ENCODE measurements at regions not wholly inside any gene's neighbourhood (a gene's known extent, or its start where the extent isn't known, plus 50 kb on each side); places are given as distances from the start of the nearest gene placed in this dataset.

DNA sequence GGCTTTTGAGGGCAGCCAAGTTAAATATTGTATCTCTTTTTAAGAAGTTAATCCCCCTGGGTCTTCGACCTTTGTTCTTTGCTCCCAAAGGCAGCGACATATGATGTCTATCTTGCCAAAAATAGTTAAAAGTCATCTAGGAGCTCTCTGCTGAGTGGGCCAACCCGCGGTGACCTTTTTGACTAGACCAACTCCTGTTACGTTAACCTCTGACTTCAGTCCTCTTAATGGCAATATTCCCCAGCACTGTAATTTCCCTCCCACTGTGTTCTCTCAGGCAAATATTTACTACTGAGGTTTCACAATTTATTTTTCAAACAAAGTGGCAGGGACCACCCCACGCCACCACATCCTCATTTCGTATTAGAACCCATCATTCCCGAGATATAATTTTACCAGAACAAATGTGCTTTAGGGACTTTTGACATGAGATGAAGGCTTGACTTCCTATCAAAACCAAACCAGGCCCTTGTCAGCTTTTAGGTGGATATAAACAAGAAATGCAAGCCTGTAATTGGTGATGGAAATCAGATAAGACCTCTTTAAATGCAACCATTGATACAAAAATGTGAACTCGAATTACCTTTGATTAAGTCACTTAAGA lies 764.7 kb downstream of the SATB2 start:
- H3K9me3 ChIP-seq (ENCODE audit: control insufficient read depth, insufficient read depth, low read depth, low read length), result no peaks in the 10 kb centered on the region
- TF ChIP-seq TRIM28 (IDR thresholded peaks at IDR 0.05; ENCODE audit: borderline replicate concordance, low read length) (peak; percentile 71; the same call in 1 of the 2 replicates), PBX3 (CRISPR knock-in tag; IDR thresholded peaks at IDR 0.05) (no peak), FEZF1 (tag by site-specific recombination; IDR thresholded peaks at IDR 0.05) (0 out of 2 replicates have a peak, but pooled peaks have one; percentile 34), ZIC2 (tag by site-specific recombination; IDR thresholded peaks at IDR 0.05) (peak; percentile 48; the same call in 1 of the 2 replicates), TCF7L2 (IDR thresholded peaks at IDR 0.05; ENCODE audit: borderline replicate concordance, low read depth, low read length) (peak; percentile 75; the same call in 1 of the 2 replicates), ZFP41 (tag by site-specific recombination; IDR thresholded peaks at IDR 0.05; ENCODE audit: borderline replicate concordance) (no peak)
- no peak overlapping the region for H3K27ac ChIP-seq (ENCODE audit: extremely low read depth, low read depth, low read length)
- peaks cover 7% of the 10 kb centered on the region for H3K4me1 ChIP-seq (ENCODE audit: control insufficient read depth, insufficient read depth, low read length)
- H3K4me3 ChIP-seq (ENCODE audit: low read depth, low read length), result no peak overlapping the region
- CTCF ChIA-PET, result no interaction called here
- POLR2A ChIA-PET, result no interaction called here
- H3K36me3 ChIP-seq (ENCODE audit: control insufficient read depth in 2 of 2, insufficient read depth in 1 of 2, low read length in 2 of 2), result no peaks in the 10 kb centered on the region

DNA sequence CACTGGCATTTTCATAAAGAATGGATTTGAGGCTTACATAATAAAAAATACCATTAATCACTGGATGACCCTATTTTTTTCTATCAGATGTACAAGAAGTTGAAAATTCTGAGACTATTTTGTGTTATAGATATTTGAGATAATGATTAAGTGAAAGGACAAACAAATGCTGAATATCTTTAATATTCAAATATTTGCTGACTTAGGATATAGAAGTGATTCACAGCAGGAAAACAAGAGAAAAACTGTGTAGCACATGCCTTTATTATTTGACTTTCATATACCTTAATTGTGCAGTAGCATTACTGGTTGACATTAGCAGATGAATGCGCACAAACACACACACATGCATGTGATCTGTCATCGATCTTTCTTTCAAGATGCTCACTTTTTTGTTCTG lies 766.5 kb downstream of the SATB2 start:
- ChIA-PET CTCF (no interaction called here), POLR2A (no interaction called here)
- H3K4me1 ChIP-seq (ENCODE audit: control insufficient read depth, insufficient read depth, low read length), result peaks cover 5% of the 10 kb centered on the region
- no peaks in the 10 kb centered on the region for H3K9me3 ChIP-seq (ENCODE audit: control insufficient read depth, insufficient read depth, low read depth, low read length)
- H3K4me3 ChIP-seq (ENCODE audit: low read depth, low read length), result no peak overlapping the region
- H3K36me3 ChIP-seq (ENCODE audit: control insufficient read depth in 2 of 2, insufficient read depth in 1 of 2, low read length in 2 of 2), result no peaks in the 10 kb centered on the region
- H3K27ac ChIP-seq (ENCODE audit: extremely low read depth, low read depth, low read length), result no peak overlapping the region
- no peak for TF ChIP-seq ZNF391 (tag by site-specific recombination; IDR thresholded peaks at IDR 0.05; ENCODE audit: borderline replicate concordance, low read depth)
- no peak for TF ChIP-seq ZNF701 (tag by site-specific recombination; IDR thresholded peaks at IDR 0.05)
- TF ChIP-seq MZF1 (tag by site-specific recombination; IDR thresholded peaks at IDR 0.05; ENCODE audit: borderline replicate concordance), result no peak
- no peak for TF ChIP-seq KLF9 (tag by site-specific recombination; IDR thresholded peaks at IDR 0.05; ENCODE audit: low read depth)

DNA sequence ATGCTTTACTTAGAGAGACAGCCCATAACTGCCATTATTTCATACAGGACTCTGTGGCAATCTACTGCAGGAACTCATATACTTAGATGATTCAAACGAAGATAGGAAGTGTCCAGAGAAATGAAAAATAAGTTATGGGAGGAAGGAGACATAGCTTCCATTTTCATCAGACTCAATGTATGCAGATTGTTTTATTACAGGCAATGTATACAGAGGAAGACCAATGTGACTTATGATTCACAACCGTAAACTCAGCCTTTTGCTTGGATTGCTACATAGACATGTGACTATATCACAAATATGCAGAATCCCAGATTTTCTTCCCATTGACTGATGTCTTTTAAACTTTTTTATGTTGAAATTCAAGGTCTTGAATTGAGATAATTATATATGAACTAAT lies 793.4 kb downstream of the SATB2 start:
- Histone ChIP-seq H3K9me3 (ENCODE audit: control insufficient read depth, insufficient read depth, low read depth, low read length) (no peaks in the 10 kb centered on the region), H3K36me3 (ENCODE audit: control insufficient read depth in 2 of 2, insufficient read depth in 1 of 2, low read length in 2 of 2) (no peaks in the 10 kb centered on the region), H3K4me3 (ENCODE audit: low read depth, low read length) (no peak overlapping the region), H3K27ac (ENCODE audit: extremely low read depth, low read depth, low read length) (no peak overlapping the region), H3K4me1 (ENCODE audit: control insufficient read depth, insufficient read depth, low read length) (no peaks in the 10 kb centered on the region)
- ChIA-PET POLR2A (no interaction called here), CTCF (no interaction called here)
- TF ChIP-seq OSR2 (tag by site-specific recombination; IDR thresholded peaks at IDR 0.05) (no peak), TCF7L2 (IDR thresholded peaks at IDR 0.05; ENCODE audit: borderline replicate concordance, low read depth, low read length) (no peak), ZSCAN5A (tag by site-specific recombination; IDR thresholded peaks at IDR 0.05) (no peak), ZIC2 (tag by site-specific recombination; IDR thresholded peaks at IDR 0.05) (no peak), ZNF148 (tag by site-specific recombination; IDR thresholded peaks at IDR 0.05; ENCODE audit: borderline replicate concordance) (no peak), ZNF398 (tag by site-specific recombination; IDR thresholded peaks at IDR 0.05) (no peak), ZNF585B (tag by site-specific recombination; IDR thresholded peaks at IDR 0.05) (no peak), ZSCAN23 (tag by site-specific recombination; IDR thresholded peaks at IDR 0.05) (no peak), MZF1 (tag by site-specific recombination; IDR thresholded peaks at IDR 0.05; ENCODE audit: borderline replicate concordance) (no peak), ZNF146 (tag by site-specific recombination; IDR thresholded peaks at IDR 0.05) (no peak), ZNF624 (tag by site-specific recombination; IDR thresholded peaks at IDR 0.05) (no peak)
- TF ChIP-seq, protein P1, sequence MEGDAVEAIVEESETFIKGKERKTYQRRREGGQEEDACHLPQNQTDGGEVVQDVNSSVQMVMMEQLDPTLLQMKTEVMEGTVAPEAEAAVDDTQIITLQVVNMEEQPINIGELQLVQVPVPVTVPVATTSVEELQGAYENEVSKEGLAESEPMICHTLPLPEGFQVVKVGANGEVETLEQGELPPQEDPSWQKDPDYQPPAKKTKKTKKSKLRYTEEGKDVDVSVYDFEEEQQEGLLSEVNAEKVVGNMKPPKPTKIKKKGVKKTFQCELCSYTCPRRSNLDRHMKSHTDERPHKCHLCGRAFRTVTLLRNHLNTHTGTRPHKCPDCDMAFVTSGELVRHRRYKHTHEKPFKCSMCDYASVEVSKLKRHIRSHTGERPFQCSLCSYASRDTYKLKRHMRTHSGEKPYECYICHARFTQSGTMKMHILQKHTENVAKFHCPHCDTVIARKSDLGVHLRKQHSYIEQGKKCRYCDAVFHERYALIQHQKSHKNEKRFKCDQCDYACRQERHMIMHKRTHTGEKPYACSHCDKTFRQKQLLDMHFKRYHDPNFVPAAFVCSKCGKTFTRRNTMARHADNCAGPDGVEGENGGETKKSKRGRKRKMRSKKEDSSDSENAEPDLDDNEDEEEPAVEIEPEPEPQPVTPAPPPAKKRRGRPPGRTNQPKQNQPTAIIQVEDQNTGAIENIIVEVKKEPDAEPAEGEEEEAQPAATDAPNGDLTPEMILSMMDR (tag by site-specific recombination; IDR thresholded peaks at IDR 0.05), result no peak
- TF ChIP-seq, protein P2, sequence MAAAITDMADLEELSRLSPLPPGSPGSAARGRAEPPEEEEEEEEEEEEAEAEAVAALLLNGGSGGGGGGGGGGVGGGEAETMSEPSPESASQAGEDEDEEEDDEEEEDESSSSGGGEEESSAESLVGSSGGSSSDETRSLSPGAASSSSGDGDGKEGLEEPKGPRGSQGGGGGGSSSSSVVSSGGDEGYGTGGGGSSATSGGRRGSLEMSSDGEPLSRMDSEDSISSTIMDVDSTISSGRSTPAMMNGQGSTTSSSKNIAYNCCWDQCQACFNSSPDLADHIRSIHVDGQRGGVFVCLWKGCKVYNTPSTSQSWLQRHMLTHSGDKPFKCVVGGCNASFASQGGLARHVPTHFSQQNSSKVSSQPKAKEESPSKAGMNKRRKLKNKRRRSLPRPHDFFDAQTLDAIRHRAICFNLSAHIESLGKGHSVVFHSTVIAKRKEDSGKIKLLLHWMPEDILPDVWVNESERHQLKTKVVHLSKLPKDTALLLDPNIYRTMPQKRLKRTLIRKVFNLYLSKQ (tag by site-specific recombination; IDR thresholded peaks at IDR 0.05; ENCODE audit: borderline replicate concordance), result no peak
